SK-N-SH (cell line): ENCODE measurements at regions not wholly inside any gene's neighbourhood (a gene's known extent, or its start where the extent isn't known, plus 50 kb on each side); places are given as distances from the start of the nearest gene placed in this dataset.

Experiments used
- CTCF ChIA-PET: fragments of 300-600, 350-600 bp; formaldehyde crosslinking; extraction: SDS; loops from one replicate; lab custom pipeline; 2021; lab: Yijun Ruan, JAX
- POLR2A ChIA-PET: fragments of 350-600 bp; sonication (Branson Sonifier 250); formaldehyde crosslinking; extraction: SDS; loops from one replicate; lab custom pipeline; 2020; ENCODE audit warnings: antibody characterized with exemption, inconsistent platforms; lab: Yijun Ruan, JAX
- DNase-seq: peaks from one replicate; pipeline ENCODE4 v3.0.0; 2012
- H2AFZ ChIP-seq: fragments of 200-600 bp; sonication (generic); 2 replicates; pipeline ENCODE4 v1.8.1; 2016; ENCODE audit warnings: antibody characterized with exemption, mild to moderate bottlenecking, low read depth
- H3F3A ChIP-seq: fragments of 200-600 bp; sonication (generic); replicated peaks from 2 replicates; pipeline ENCODE3; 2016; ENCODE audit warnings: antibody characterized with exemption, mild to moderate bottlenecking; ENCODE audit not compliant: insufficient read depth
- H3K27ac ChIP-seq, 2 experiments: fragments of 200-500 bp in 1 of 2; fragments of 200-600 bp in 1 of 2; sonication (Bioruptor generic) in 1 of 2; sonication (generic), shearing (Covaris generic) in 1 of 2; 2 replicates each; pipeline versions ENCODE4 v1.5.1 to v1.6.1; 2014 to 2016; ENCODE audit warnings: low read depth in 2 of 2, inconsistent platforms in 1 of 2, low read length in 1 of 2, mild to moderate bottlenecking in 1 of 2, mixed read lengths in 1 of 2
- H3K27me3 ChIP-seq: fragments of 200-600 bp; sonication (generic), shearing (Covaris generic); 2 replicates; pipeline ENCODE4 v1.6.1; 2016; ENCODE audit warnings: mixed run types; ENCODE audit not compliant: insufficient read depth
- H3K36me3 ChIP-seq, 2 experiments: fragments of 200-500 bp in 1 of 2; fragments of 200-600 bp in 1 of 2; sonication (Bioruptor generic) in 1 of 2; sonication (generic) in 1 of 2; replicated peaks in 1 of 2; 2 replicates each; pipeline versions ENCODE3 to v1.5.1; 2014 to 2016; ENCODE audit warnings: low read length in 1 of 2, mild to moderate bottlenecking in 1 of 2; ENCODE audit not compliant: insufficient read depth in 2 of 2, control insufficient read depth in 1 of 2
- H3K4me1 ChIP-seq, 2 experiments: fragments of 200-500 bp in 1 of 2; fragments of 200-600 bp in 1 of 2; sonication (Bioruptor generic) in 1 of 2; sonication (generic), shearing (Covaris generic) in 1 of 2; 2 replicates each; pipeline versions ENCODE4 v1.5.1 to v1.6.1; 2014 to 2016; ENCODE audit warnings: low read depth in 1 of 2, low read length in 1 of 2, mixed run types in 1 of 2; ENCODE audit not compliant: insufficient read depth in 2 of 2, control insufficient read depth in 1 of 2
- H3K4me2 ChIP-seq: fragments of 200-600 bp; sonication (generic), shearing (Covaris generic); 2 replicates; pipeline ENCODE4 v1.6.1; 2017; ENCODE audit warnings: mixed run types
- H3K4me3 ChIP-seq, 2 experiments: fragments of 200-500 bp in 1 of 2; fragments of 200-600 bp in 1 of 2; sonication (Bioruptor generic) in 1 of 2; sonication (generic), shearing (Covaris generic) in 1 of 2; 2 replicates each; pipeline versions ENCODE4 v1.5.1 to v1.8.1; 2014 to 2016; ENCODE audit warnings: low read depth in 2 of 2, inconsistent platforms in 1 of 2, low read length in 1 of 2, mild to moderate bottlenecking in 1 of 2, mixed read lengths in 1 of 2, moderate library complexity in 1 of 2
- H3K79me2 ChIP-seq: fragments of 200-600 bp; sonication (generic); 2 replicates; pipeline ENCODE4 v1.8.1; 2017; ENCODE audit warnings: mild to moderate bottlenecking; ENCODE audit not compliant: insufficient read depth
- H3K9ac ChIP-seq: fragments of 200-600 bp; sonication (generic); 2 replicates; pipeline ENCODE4 v1.6.1; 2017; ENCODE audit warnings: mixed run types
- H3K9me2 ChIP-seq: fragments of 200-600 bp; sonication (generic); 2 replicates; pipeline ENCODE4 v1.6.1; 2017; ENCODE audit warnings: mixed run types
- H3K9me3 ChIP-seq: fragments of 200-600 bp; sonication (generic); 2 replicates; pipeline ENCODE4 v1.6.1; 2017; ENCODE audit warnings: mixed run types, mild to moderate bottlenecking, moderate library complexity
- H4K20me1 ChIP-seq: fragments of 200-600 bp; sonication (generic); 2 replicates; pipeline ENCODE4 v1.6.1; 2017; ENCODE audit warnings: mild to moderate bottlenecking, mixed run types; ENCODE audit not compliant: insufficient read depth
- CHD2 ChIP-seq: fragments of 150-350 bp; IDR thresholded peaks from 2 replicates; pipeline ENCODE4 v1.6.1; 2018; ENCODE audit warnings: low read length; ENCODE audit not compliant: partially characterized antibody
- EP300 ChIP-seq, 2 experiments: IDR thresholded peaks; 2 replicates each; pipeline versions ENCODE4 v1.4.0 to v1.6.1; 2012; ENCODE audit warnings: borderline replicate concordance in 1 of 2, low read depth in 1 of 2, low read length in 1 of 2
- FOSL2 ChIP-seq: IDR thresholded peaks from 2 replicates; pipeline ENCODE4 v1.4.0; 2012; ENCODE audit warnings: low read depth, mild to moderate bottlenecking, moderate library complexity, borderline replicate concordance
- FOXJ3 ChIP-seq: sonication (generic); formaldehyde crosslinking; IDR thresholded peaks from 2 replicates; pipeline ENCODE4 v1.5.1; 2020; ENCODE audit warnings: mild to moderate bottlenecking, missing genetic modification reagents
- FOXM1 ChIP-seq: IDR thresholded peaks from 2 replicates; pipeline ENCODE4 v1.4.0; 2012; ENCODE audit warnings: low read depth, mild to moderate bottlenecking
- GABPA ChIP-seq: IDR thresholded peaks from 2 replicates; pipeline ENCODE4 v1.4.0; 2012; ENCODE audit warnings: low read depth, mild to moderate bottlenecking
- GATA2 ChIP-seq: sonication (generic); formaldehyde crosslinking; IDR thresholded peaks from 2 replicates; pipeline ENCODE4 v1.5.0; 2020; ENCODE audit warnings: mild to moderate bottlenecking, missing genetic modification reagents
- MEF2A ChIP-seq: IDR thresholded peaks from 2 replicates; pipeline ENCODE4 v1.4.0; 2012; ENCODE audit warnings: low read depth, borderline replicate concordance
- NRF1 ChIP-seq: IDR thresholded peaks from 2 replicates; pipeline ENCODE4 v1.6.1; 2012; ENCODE audit warnings: low read depth, mild to moderate bottlenecking, low read length
- RCOR1 ChIP-seq: fragments of 150-350 bp; IDR thresholded peaks from 2 replicates; pipeline ENCODE4 v1.6.1; 2017; ENCODE audit warnings: antibody characterized with exemption, low read length
- RFX5 ChIP-seq: IDR thresholded peaks from 2 replicates; pipeline ENCODE4 v1.6.1; 2012; ENCODE audit warnings: mild to moderate bottlenecking, improper control_type of control experiment, low read length
- RXRA ChIP-seq: IDR thresholded peaks from 2 replicates; pipeline ENCODE4 v1.4.0; 2012; ENCODE audit warnings: low read depth, mild to moderate bottlenecking, borderline replicate concordance
- TCF12 ChIP-seq: IDR thresholded peaks from 2 replicates; pipeline ENCODE4 v1.4.0; 2012
- WGBS: methylation state at CpG from one replicate; pipeline ENCODE4 v1.1.6; 2017; ENCODE audit warnings: low lambda C conversion rate; 5-methylcytosine and 5-hydroxymethylcytosine counted together
- TF ChIP-seq, protein P1 (sequence below): fragments of 200-600 bp; sonication (generic); IDR thresholded peaks from 2 replicates; pipeline ENCODE4 v1.6.1; 2017; ENCODE audit warnings: antibody characterized with exemption, mild to moderate bottlenecking, moderate library complexity
- TF ChIP-seq, protein P2 (sequence below): IDR thresholded peaks from 2 replicates; pipeline ENCODE4 v1.4.0; 2012; ENCODE audit warnings: low read depth, borderline replicate concordance
- TF ChIP-seq, protein P3 (sequence below): IDR thresholded peaks from 2 replicates; pipeline ENCODE4 v1.4.0; 2012; ENCODE audit warnings: low read depth
- TF ChIP-seq, protein P4 (sequence below): fragments of 150-350 bp; IDR thresholded peaks from 2 replicates; pipeline ENCODE4 v1.6.1; 2016; ENCODE audit warnings: mild to moderate bottlenecking, low read depth, low read length
- TF ChIP-seq, protein P5 (sequence below): IDR thresholded peaks from 2 replicates; pipeline ENCODE4 v1.6.1; 2012; ENCODE audit warnings: mild to moderate bottlenecking, low read depth, low read length, moderate library complexity
- TF ChIP-seq, protein P6 (sequence below): fragments of 150-350 bp; IDR thresholded peaks from 2 replicates; pipeline ENCODE4 v1.6.1; 2017; ENCODE audit warnings: antibody characterized with exemption, low read length, low read depth, borderline replicate concordance

DNA sequence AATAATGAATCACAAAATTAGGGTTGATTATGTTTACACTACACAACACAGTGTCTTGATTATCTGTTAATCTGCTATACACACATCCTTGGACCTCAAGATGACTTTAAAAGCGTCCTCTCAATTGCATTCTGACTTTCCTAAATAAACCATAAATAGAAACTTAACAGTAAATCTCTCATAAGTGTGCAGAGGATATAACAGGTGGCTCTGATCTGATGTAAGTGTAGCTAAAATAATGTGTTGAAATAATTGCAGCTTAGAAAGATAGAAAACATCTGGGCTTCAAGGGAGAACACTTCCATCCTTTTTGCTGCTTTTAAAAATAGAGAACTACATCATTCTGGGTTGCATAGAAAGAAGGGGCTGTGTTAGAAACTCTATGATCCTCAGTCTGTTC lies 78.4 kb upstream of the EFEMP1 start:
- H2AFZ ChIP-seq, result no peak overlapping the region
- POLR2A ChIA-PET, result no interaction called here
- 25% methylated on average over 1 of the region's 1 CpG for WGBS

More for the DNA sequence above, 78.4 kb upstream of the EFEMP1 start:
- Histone ChIP-seq H3K4me3 (no peak overlapping the region), H4K20me1 (no peaks in the 10 kb centered on the region), H3K79me2 (no peaks in the 10 kb centered on the region), H3K27me3 (no peaks in the 10 kb centered on the region), H3K4me1 (no peaks in the 10 kb centered on the region), H3F3A (peaks cover 4% of the 10 kb centered on the region), H3K36me3 (no peaks in the 10 kb centered on the region), H3K27ac (no peak overlapping the region), H3K4me2 (no peak overlapping the region), H3K9ac (no peak overlapping the region), H3K9me2 (no peaks in the 10 kb centered on the region), H3K9me3 (no peaks in the 10 kb centered on the region)
- TF ChIP-seq RCOR1, result no peak
- TF ChIP-seq, protein P1, sequence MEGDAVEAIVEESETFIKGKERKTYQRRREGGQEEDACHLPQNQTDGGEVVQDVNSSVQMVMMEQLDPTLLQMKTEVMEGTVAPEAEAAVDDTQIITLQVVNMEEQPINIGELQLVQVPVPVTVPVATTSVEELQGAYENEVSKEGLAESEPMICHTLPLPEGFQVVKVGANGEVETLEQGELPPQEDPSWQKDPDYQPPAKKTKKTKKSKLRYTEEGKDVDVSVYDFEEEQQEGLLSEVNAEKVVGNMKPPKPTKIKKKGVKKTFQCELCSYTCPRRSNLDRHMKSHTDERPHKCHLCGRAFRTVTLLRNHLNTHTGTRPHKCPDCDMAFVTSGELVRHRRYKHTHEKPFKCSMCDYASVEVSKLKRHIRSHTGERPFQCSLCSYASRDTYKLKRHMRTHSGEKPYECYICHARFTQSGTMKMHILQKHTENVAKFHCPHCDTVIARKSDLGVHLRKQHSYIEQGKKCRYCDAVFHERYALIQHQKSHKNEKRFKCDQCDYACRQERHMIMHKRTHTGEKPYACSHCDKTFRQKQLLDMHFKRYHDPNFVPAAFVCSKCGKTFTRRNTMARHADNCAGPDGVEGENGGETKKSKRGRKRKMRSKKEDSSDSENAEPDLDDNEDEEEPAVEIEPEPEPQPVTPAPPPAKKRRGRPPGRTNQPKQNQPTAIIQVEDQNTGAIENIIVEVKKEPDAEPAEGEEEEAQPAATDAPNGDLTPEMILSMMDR, result no peak
- TF ChIP-seq RXRA, result no peak
- no peak for TF ChIP-seq CHD2
- no peak for TF ChIP-seq FOSL2
- no peak for TF ChIP-seq MEF2A
- TF ChIP-seq FOXM1, result no peak
- no peak for TF ChIP-seq NRF1
- TF ChIP-seq TCF12, result no peak
- no peak for TF ChIP-seq GABPA
- TF ChIP-seq, protein P2, sequence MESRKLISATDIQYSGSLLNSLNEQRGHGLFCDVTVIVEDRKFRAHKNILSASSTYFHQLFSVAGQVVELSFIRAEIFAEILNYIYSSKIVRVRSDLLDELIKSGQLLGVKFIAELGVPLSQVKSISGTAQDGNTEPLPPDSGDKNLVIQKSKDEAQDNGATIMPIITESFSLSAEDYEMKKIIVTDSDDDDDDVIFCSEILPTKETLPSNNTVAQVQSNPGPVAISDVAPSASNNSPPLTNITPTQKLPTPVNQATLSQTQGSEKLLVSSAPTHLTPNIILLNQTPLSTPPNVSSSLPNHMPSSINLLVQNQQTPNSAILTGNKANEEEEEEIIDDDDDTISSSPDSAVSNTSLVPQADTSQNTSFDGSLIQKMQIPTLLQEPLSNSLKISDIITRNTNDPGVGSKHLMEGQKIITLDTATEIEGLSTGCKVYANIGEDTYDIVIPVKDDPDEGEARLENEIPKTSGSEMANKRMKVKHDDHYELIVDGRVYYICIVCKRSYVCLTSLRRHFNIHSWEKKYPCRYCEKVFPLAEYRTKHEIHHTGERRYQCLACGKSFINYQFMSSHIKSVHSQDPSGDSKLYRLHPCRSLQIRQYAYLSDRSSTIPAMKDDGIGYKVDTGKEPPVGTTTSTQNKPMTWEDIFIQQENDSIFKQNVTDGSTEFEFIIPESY, result no peak
- TF ChIP-seq, protein P3, sequence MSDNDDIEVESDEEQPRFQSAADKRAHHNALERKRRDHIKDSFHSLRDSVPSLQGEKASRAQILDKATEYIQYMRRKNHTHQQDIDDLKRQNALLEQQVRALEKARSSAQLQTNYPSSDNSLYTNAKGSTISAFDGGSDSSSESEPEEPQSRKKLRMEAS, result no peak
- no peak for TF ChIP-seq FOXJ3 (CRISPR knock-in tag)
- no peak for TF ChIP-seq EP300 (IDR thresholded peaks at IDR 0.05; ENCODE audit: borderline replicate concordance in 1 of 2, low read depth in 1 of 2, low read length in 1 of 2)
- no peak for TF ChIP-seq GATA2 (CRISPR knock-in tag)
- TF ChIP-seq, protein P4, sequence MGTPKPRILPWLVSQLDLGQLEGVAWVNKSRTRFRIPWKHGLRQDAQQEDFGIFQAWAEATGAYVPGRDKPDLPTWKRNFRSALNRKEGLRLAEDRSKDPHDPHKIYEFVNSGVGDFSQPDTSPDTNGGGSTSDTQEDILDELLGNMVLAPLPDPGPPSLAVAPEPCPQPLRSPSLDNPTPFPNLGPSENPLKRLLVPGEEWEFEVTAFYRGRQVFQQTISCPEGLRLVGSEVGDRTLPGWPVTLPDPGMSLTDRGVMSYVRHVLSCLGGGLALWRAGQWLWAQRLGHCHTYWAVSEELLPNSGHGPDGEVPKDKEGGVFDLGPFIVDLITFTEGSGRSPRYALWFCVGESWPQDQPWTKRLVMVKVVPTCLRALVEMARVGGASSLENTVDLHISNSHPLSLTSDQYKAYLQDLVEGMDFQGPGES, result no peak
- TF ChIP-seq, protein P5, sequence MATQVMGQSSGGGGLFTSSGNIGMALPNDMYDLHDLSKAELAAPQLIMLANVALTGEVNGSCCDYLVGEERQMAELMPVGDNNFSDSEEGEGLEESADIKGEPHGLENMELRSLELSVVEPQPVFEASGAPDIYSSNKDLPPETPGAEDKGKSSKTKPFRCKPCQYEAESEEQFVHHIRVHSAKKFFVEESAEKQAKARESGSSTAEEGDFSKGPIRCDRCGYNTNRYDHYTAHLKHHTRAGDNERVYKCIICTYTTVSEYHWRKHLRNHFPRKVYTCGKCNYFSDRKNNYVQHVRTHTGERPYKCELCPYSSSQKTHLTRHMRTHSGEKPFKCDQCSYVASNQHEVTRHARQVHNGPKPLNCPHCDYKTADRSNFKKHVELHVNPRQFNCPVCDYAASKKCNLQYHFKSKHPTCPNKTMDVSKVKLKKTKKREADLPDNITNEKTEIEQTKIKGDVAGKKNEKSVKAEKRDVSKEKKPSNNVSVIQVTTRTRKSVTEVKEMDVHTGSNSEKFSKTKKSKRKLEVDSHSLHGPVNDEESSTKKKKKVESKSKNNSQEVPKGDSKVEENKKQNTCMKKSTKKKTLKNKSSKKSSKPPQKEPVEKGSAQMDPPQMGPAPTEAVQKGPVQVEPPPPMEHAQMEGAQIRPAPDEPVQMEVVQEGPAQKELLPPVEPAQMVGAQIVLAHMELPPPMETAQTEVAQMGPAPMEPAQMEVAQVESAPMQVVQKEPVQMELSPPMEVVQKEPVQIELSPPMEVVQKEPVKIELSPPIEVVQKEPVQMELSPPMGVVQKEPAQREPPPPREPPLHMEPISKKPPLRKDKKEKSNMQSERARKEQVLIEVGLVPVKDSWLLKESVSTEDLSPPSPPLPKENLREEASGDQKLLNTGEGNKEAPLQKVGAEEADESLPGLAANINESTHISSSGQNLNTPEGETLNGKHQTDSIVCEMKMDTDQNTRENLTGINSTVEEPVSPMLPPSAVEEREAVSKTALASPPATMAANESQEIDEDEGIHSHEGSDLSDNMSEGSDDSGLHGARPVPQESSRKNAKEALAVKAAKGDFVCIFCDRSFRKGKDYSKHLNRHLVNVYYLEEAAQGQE, result no peak
- no peak for TF ChIP-seq RFX5
- TF ChIP-seq, protein P6, sequence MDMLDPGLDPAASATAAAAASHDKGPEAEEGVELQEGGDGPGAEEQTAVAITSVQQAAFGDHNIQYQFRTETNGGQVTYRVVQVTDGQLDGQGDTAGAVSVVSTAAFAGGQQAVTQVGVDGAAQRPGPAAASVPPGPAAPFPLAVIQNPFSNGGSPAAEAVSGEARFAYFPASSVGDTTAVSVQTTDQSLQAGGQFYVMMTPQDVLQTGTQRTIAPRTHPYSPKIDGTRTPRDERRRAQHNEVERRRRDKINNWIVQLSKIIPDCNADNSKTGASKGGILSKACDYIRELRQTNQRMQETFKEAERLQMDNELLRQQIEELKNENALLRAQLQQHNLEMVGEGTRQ, result no peak
- CTCF ChIA-PET, result interaction anchor here (1.5 kb wide), 1 partner anchor 284 kb away, joined by 3 read pairs; no protein-coding TSS in a partner anchor
- DNase-seq, result no peak
